HG02588 (cell line): ENCODE measurements at regions not wholly inside any gene's neighbourhood (a gene's known extent, or its start where the extent isn't known, plus 50 kb on each side); places are given as distances from the start of the nearest gene placed in this dataset.

ENCODE experiments used
- ATAC-seq: cut with Tn5 transposase; IDR thresholded peaks from one replicate; pipeline ENCODE4 v1.9.1; 2021; ENCODE audit warnings: mild to moderate bottlenecking, moderate library complexity; ENCODE audit not compliant: unreplicated experiment

DNA sequence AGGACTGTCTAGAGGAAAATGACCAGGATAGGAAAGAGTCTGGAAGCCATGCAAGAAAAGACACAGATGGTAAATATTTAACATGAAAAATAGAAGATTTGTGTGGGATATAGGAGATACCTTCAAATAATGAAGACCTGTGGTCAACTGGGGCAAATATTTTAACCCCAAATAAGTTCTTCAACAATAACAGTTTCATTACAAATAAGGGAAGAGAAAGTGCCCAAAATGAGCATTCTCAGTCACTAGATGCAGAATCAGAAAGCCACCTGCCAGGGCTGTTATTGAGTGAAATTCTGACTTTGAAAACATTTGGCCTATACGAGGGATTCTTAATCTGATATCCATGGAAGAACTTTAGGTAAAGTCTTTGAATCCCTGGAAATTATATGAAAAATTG, 231.2 kb upstream of the PLEKHG7 start:
- ATAC-seq, result peak; percentile 40

DNA sequence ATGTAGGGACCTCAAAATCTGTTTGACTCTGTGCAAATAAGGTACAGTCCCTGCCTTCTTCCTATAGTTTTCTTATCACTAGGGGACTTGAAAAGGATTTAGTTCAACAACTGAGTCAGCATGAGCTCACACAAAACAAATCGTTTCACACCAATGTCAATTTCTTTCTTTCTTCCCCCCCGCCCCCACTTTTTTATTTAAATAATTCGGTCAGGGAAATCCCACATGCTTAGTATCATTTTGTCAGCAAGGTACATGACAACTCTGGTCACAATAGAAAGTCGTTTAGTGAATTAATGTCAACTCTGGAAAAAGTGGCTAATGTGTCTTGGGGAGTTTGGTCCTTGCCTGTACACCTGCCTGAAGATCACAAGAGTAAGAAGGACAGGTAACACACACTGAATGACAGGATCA, 232.2 kb upstream of the PLEKHG7 start:
- peak; percentile 42 for ATAC-seq

DNA sequence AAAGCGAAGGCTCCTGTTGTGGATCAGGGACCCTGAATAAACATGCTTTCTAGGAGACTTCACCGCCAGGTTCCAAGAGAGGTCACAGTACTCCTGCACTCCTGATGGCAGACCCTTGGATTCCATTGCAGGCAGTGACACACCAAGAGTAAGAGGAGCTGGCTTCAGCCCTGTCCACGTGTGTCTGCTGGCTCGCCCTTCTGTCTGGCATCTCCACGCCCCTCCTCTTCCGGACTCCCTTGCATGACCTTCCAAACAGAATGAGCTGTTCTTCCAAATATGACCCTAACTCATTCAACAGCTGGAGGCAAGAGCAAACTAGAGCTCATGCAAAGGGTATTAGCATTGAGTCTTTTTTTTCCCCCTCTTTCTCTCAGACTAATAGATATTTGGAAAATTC, 233.0 kb upstream of the PLEKHG7 start:
- no peak for ATAC-seq

DNA sequence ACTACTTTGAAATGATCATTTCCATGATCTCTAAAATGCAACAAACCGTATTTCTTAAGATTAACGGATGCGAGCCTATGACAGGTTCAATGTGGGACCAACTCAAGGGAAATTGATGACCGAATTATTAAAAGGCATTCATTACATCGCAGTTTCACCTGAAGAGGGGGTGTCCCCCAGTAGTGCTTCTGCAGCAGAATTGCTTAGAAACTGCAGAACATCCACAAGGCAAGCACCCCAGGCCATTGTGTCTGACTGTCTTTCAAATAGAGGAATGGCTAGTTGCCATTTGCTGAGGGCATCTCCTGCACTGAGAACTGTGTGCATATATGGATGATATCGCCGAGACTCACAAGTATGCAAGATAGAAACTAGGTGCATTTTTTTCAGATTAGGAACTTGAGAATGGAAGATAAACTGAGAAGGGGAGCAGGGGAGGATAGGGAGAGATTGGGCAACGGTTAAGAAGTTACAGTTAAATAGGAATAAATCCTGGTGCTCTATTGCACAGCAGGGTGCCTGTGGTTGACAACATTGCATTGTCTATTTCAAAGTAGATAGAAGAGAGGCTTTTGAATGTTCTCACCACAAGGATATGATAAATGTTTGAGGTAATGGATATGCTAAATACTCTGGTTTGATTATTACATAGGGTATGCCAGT, 234.3 kb upstream of the PLEKHG7 start:
- no peak for ATAC-seq

DNA sequence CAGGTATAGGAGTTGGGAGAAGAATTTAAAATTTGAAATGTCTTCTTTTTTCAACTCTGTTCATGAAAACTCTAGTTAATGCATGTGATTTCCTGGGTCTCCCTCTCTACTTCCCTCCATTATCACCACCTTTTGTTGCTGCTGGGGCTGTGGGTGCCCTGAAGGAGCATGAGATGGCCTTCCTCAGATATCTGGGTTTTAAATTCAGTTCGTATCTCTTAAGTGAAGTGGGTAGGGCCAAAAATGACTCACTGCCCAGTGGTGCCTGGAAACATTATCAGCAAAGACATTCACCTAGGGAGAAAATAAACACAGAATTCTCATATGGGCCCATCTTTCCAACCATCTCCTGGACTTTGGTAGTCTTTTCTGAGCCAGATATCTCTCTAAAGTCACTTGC, 234.9 kb upstream of the PLEKHG7 start:
- ATAC-seq, result no peak

DNA sequence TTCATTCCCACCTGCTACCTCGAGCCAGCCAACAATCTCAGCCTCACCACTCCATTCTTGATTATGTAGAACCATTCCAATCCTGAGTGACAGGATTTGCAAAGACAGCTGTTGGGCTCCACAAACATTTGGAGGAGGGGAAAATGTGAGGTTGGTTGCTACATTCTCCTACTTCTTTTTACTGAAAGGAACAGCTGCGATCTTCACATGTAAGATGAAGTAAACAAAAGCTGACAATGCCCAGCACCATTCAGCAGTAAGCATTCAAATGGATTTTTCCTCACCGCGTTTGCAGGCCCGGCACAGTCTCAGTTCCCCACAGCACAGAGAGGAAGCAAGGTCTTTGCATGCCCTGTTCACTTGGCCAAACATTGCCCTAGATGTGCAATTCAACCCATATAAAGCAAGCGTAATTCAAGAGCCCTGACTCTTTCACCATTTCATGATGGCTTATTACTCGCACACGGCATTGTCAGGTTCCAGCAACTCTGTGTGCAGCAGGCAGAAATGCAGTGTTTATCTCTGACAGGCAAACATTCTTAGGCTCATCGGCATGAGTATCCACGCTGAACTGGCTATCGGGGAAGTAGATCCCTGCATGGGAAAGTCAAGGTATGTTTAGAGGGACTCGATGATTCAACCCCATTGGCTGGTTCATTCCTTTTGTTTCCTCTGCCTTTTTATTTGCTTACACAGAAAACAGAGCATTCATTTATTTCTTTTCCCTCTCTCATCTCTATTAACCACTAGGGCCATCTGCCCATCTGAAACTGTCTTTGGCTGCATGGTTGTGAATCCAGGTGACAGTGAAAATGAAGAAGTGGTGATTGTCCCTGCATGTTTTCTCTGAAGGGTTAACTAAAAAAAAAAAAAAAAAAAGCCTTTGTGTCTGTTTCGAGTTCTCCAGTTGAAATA, 236.1 kb upstream of the PLEKHG7 start:
- ATAC-seq, result peak; percentile 39

DNA sequence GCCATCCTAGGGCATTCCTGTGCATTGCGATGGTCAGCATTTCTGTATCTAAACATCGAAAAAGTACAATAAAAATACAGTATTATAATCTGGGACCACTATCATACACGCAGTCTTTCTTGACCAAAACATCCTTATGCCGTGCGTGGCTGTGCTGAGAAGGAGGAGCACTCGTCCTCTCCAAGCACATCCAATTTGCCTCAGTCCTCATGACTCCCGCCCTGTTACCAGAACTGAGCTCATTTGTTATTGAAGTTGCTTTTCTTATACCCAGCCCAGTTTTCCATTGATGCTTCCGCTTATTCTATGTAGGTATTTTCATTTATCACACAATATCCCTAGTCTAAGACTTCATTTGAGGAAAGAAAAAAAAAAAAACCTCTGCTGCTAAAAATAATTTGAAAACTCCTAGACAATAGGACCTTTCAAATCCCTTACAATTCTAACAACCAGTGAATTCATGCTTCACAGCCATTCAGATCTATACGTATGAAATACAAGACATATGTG, 236.9 kb upstream of the PLEKHG7 start:
- no peak for ATAC-seq

DNA sequence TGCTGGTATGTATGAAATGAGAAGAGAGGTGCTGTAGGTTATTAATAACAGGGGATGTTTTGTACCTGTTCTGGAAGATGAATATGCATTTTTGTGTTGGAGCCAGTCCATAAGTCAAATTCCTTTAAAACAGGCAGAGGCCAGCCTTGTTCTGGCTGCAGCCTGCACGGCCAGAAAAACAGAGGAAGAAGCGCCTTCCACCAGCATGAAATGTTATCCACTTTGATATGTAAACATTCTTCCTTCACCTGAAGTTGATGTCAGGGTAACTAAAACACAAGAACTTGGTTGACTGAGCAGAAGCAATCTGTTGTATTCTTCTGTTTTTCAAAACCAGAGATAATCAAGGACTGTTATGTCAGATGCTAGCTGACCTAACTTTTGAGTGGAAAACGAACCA, 237.9 kb upstream of the PLEKHG7 start:
- no peak for ATAC-seq

DNA sequence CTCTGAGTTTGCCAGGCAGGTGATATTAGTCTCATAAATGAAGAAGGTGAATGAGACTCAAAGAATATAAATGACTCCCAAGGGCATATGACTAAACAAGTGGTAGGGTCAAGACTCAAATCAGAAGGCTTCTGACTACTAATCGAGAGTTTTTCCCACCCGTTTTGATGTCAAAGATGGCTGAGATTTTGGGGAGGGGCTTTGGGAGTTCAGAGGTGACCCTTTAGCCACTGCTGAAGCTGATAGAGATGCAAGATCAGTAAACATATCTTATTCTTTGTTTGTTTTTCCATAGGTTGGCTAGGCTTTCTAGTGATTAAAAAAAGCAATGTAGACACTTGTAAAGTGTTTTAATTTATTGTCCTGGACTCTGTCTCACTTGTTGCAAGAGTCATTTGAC, 239.6 kb upstream of the PLEKHG7 start:
- no peak for ATAC-seq

DNA sequence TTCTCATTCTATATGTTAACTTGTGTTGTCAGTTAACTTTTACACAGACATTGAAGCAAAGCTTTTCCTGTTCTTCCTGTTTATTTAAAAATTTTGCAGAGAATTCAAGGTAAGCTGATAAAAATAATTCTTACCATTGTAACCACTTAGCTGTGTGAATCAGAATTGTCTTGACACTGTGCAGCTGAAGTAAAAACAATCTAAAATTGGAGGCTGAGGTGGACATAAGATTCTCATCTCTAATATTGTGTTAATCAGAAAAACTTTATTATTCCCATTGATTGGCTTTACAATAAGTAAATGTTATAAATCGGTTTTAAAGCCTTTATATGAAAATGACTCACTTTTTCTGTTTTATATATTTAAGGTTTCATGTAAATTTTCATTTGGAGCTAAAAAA, 240.3 kb upstream of the PLEKHG7 start:
- no peak for ATAC-seq

DNA sequence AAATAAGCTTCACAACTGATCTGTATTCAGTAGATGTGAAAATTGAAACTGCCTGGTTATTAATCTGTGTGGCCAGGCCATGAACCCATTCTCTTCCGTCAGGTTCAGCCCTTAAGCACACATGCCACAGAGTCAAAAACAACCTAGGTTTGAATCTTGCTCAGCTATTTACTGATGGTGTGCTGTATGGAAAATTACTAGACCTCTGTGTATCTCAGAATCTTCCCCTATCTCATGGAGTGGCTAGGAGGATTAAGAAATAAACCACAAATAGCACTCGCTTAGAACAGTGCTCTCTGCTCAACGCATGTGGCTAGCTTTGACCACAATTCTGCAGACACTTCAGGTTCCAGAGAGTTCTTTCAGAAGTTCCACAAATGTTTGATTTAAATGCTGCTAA, 240.7 kb upstream of the PLEKHG7 start:
- peak; percentile 52 for ATAC-seq

DNA sequence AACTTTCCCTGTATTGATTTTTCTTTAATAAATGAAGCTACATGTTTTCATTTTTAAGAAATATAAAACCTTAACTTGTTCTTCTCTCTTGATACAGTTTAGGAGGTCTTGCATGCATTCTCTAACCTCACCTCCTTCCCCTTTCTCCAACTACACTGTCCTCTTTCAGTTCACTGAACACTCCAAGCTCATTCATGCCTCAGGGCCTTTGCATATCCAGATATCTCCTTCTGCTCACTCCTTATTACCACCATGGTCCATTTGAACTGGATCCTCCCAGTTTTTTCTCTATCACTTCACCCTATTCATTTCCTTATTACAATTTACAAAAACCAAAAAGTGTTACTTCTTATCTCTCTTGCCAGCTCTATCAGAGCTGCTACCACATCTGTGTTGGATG, 242.9 kb upstream of the PLEKHG7 start:
- no peak for ATAC-seq

DNA sequence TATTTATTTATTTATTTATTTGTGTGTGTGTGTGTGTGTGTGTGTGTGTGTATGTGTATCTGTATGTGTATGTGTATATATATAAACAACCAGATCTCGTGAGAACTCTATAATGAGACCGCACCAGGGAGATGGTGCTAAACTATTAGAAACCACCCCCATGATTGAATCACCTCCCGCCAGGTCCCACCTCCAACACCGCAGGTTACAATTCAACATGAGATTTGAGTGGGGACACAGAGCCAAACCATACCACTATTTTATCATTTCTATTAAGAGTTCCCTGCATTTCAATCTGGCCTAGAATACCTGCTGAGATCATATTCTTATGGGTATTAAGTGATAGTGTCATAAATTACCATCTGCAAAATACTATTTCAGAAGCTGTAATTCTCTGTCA, 243.8 kb upstream of the PLEKHG7 start:
- no peak for ATAC-seq

DNA sequence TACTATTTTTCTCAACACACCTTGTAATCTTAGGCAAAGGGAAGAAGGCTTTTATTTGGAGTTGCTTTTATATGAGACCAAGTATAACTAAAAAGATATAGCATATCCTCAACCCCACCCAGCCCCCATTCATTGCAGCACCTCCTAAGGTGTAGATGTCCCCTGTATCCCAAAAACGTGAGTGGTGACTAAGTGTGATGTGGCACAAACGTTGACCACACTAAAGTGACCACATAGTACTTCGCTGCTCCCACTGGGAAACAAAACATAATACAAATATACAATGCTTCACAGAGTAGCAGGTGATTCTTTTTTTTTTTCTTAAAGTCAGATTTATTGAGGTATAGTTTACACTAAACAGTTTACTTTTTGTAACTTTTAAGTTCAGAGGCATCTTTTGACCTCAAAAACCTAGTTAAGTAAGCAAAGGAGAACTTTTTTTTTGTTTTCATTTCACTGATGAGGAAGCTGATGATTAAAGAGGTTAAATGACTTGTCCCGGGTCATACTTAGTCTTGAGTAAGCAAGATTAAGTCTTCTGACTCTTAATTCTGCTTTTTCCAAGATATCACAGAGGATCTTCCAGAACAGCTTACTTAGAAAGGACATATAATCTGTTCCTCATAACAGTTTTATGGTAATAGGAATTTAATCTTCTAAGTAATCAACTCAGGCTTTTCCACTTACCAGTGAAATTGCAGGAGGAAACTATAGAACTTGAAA, 245.2 kb upstream of the PLEKHG7 start:
- no peak for ATAC-seq

DNA sequence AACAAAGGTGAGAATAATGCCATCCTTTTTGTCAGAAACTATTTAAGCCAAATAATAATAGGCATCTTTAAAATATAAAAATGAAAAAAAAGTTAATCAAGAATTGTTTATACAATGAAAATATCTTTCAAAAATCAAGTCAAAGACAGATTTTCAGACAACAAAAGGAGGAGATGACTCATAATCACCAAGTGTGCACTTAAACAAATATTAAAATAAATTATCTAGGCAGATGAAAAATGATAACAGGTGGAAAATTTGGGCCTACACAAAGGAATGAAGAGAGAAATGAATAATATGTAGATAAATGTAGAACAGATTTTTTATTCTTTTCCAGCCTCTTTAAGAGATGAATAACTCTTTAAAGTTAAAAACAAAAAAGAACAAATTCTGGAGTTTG, 250.0 kb upstream of the PLEKHG7 start:
- ATAC-seq, result no peak

DNA sequence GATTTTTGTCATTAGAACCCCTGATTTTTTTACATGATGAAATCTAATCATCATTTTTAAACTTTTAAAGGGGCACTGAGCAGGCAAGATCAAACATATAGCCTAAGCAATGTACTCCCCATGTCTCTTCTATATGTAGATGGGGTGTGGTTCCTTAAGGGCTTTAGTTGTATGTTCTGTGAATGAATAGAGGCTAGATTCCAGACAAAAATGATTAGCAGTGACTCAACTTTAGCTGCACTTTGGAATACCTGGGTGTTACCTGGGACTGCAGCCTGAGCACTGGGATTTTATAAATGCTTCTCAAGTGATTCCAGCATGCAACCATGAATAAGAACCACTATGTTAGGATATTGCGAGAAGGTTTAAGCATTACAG, 256.7 kb upstream of the PLEKHG7 start:
- ATAC-seq, result no peak

DNA sequence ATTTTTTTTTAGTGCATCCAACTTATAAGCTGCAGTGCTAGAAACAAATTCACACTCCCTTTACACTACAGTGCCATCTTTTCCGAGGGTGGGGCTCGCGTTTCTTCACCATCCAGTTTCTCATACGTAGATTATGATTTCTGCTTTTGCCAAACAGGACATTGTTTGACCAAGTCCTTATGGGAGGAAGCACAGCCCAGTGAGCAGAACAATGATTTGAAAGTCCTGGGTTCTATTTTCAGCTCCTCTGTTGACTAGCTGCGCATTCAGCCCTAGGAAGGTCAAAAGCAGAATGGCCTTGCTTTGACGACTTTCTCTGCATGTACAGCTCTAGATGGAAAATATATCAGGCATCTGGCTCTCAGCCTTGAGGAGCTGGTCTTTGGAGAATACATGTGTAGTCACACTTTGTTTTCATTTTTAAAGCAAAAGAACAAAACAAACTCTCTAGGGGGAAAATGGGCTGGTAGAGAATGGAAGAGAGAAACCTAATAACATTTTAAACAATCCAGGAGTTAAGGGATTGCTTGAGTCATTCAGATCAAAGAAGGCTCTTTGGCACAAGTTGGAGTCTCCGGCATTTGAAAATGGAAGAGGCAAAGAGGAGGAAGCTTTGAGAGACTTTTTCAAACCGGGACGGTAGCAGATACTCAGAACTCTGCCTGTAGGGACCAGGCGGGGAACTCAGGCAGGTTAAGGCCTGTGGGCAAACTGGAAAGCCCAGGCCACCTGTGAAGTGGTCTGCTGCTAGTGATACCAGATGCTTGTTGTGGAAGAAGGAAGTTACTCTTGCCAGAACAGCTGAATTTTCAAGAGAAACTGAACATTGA, 257.3 kb upstream of the PLEKHG7 start:
- peak; percentile 84 for ATAC-seq

DNA sequence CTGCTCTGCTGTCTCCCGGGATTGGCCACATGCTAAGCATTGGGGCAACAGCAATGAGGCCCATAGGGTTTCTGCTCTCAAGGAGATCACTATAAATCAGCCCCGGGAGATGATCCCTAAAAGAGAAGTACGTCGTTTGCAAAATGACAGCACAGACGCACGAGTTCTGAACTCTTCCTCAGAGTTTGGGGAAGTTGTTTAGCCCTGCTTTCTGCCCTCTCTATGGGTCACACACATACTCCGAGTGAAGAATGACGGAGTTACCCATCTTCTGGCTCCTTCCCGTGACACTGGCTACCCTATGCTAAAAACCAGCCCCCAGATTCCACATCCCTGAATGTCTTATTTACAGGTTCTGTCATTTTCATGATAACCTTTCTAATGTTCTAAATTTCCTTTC, 258.0 kb upstream of the PLEKHG7 start:
- ATAC-seq, result peak; percentile 41

DNA sequence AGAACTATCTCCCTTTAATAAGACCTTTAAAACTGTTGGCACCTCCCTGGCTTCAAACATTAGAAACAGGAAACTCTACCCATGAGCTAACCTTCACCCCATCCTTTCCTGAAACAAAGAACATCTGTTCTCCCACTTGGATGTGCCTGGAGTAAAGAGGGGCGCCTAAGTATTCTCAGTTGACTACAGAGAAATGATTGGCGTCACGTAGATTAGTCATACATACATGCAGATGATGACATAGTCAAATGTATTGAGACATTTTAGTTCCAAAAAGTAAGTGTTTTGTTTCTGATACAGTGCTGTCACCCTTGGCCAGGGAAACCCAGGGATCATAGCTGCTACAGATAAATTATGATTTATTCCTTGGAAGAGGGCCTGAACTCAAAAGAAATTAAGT, 260.0 kb upstream of the PLEKHG7 start:
- no peak for ATAC-seq

DNA sequence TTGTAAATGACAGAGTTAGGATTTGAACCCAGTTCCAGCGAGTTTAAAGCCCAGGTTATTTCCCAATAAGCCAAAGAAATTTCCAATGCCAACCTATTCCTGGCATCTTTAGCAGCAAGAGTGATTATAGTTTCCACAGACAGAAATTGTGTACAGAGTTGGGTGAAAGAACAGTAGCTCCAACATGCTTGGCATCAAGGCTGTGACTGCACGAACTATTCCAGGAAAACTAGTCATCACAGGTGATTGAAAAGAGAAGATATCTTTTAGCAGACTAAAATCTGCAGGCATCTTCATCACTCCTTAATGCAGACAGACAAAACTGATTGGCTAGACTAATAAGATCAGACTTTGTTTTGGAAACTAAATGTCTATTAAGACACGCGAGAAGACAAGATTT, 262.7 kb upstream of the PLEKHG7 start:
- no peak for ATAC-seq

DNA sequence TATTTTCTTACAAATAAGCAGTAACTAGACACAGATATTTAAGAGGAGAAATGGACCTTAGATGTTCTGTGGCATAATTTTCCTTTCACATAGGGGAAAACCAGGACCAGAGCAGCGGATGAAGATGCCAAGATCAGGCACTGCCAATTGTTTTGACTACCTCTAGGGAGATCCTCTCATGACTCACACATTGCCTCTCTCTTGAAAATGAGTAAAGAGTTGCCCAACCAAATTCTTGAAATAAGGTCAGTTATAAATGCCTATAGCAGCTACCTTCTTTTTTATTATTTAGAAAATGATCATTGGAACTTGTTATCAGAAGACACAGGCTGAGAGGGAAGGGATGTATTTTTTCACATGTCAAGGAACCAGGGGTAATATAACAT, 263.4 kb upstream of the PLEKHG7 start:
- no peak for ATAC-seq
